Uterus (tissue), 3 donors: ENCODE measurements at regions not wholly inside any gene's neighbourhood (a gene's known extent, or its start where the extent isn't known, plus 50 kb on each side); places are given as distances from the start of the nearest gene placed in this dataset.

Experiments
- DNase-seq, 2 donors: peaks; one replicate each; pipeline ENCODE4 v3.0.0-alpha.2; 2019 to 2020
- H3K27ac ChIP-seq, 2 donors: fragments of 200-600 bp; sonication (generic); 1 replicate in 1 of 2; 2 replicates in 1 of 2; pipeline ENCODE4 v1.5.1; 2016 to 2018
- H3K27me3 ChIP-seq, 2 donors: fragments of 200-600 bp; sonication (generic); one replicate each; pipeline ENCODE4 v1.5.1; 2018 to 2019; ENCODE audit warnings: control low read depth in 1 of 2
- H3K36me3 ChIP-seq, 2 donors: fragments of 200-600 bp; sonication (generic); one replicate each; pipeline ENCODE4 v1.5.1; 2019; ENCODE audit warnings: control low read depth in 1 of 2
- H3K4me1 ChIP-seq, 2 donors: fragments of 200-600 bp; sonication (generic); one replicate each; pipeline ENCODE4 v1.5.1; 2018 to 2019; ENCODE audit warnings: control low read depth in 1 of 2
- H3K4me3 ChIP-seq, 2 donors: fragments of 200-600 bp; sonication (generic); 1 replicate in 1 of 2; 2 replicates in 1 of 2; pipeline ENCODE4 v1.5.1; 2018 to 2019; ENCODE audit warnings: mild to moderate bottlenecking in 1 of 2
- H3K9me3 ChIP-seq, 2 donors: fragments of 200-600 bp; sonication (generic); one replicate each; pipeline ENCODE4 v1.5.1; 2019; ENCODE audit warnings: control low read depth in 1 of 2
- CTCF ChIP-seq, 4 experiments: fragments of 200-600 bp in 2 of 4; fragments of 450-650 bp in 2 of 4; sonication (generic) in 2 of 4; IDR thresholded peaks; one replicate each; pipeline ENCODE4 v1.5.1; 2016 to 2019; ENCODE audit warnings: antibody characterized with exemption in 4 of 4, mild to moderate bottlenecking in 2 of 4, moderate library complexity in 1 of 4
- POLR2A ChIP-seq, 2 donors: fragments of 450-650 bp; IDR thresholded peaks; one replicate each; pipeline ENCODE4 v1.6.1; 2016; ENCODE audit warnings: antibody characterized with exemption in 2 of 2, mild to moderate bottlenecking in 1 of 2, moderate library complexity in 1 of 2
- intact Hi-C: fragments of 100-400 bp; cut with DNase I; formaldehyde crosslinking; loops from one replicate; pipeline ENCODE4 v1.15.1; 2023; ENCODE audit warnings: low total_unique reads
- donor health status: DM: yes; HTN: yes; CAD: no.

GRCh38 chr5:29077451-29077850 lies 2039.1 kb upstream of the CDH9 start:
- no peaks in the 10 kb centered on the region for H3K36me3 ChIP-seq
- H3K9me3 ChIP-seq = no peaks in the 10 kb centered on the region
- no peak overlapping the region for H3K4me3 ChIP-seq
- no peak for DNase-seq
- H3K4me1 ChIP-seq = no peaks in the 10 kb centered on the region
- TF ChIP-seq POLR2A (IDR thresholded peaks at IDR 0.05) = no peak
- TF ChIP-seq CTCF (IDR thresholded peaks at IDR 0.05) = no peak
- H3K27me3 ChIP-seq = no peaks in the 10 kb centered on the region
- H3K27ac ChIP-seq = no peak overlapping the region
- intact Hi-C loops = no loop called here

GRCh38 chr5:29069104-29069402 lies 2030.7 kb upstream of the CDH9 start:
- no peak overlapping the region for H3K4me3 ChIP-seq
- H3K4me1 ChIP-seq = no peaks in the 10 kb centered on the region
- no peak for DNase-seq
- intact Hi-C loops = no loop called here
- TF ChIP-seq POLR2A (IDR thresholded peaks at IDR 0.05) = no peak
- TF ChIP-seq CTCF (IDR thresholded peaks at IDR 0.05) = no peak
- no peak overlapping the region for H3K27ac ChIP-seq
- no peaks in the 10 kb centered on the region for H3K27me3 ChIP-seq
- no peaks in the 10 kb centered on the region for H3K9me3 ChIP-seq
- H3K36me3 ChIP-seq = no peaks in the 10 kb centered on the region

- Histone ChIP-seq H3K4me3 (no peak overlapping the region), H3K27ac (no peak overlapping the region), H3K9me3 (no peaks in the 10 kb centered on the region), H3K4me1 (no peaks in the 10 kb centered on the region), H3K36me3 (no peaks in the 10 kb centered on the region), H3K27me3 (no peaks in the 10 kb centered on the region)
- no peak for DNase-seq
- TF ChIP-seq CTCF (IDR thresholded peaks at IDR 0.05) (no peak), POLR2A (IDR thresholded peaks at IDR 0.05) (no peak)
- intact Hi-C loops = no loop called here
Observed at GRCh38 chr5:29061381-29061780, 2023.0 kb upstream of the CDH9 start.

- TF ChIP-seq POLR2A (IDR thresholded peaks at IDR 0.05) = no peak
- intact Hi-C loops = no loop called here
- no peaks in the 10 kb centered on the region for H3K27me3 ChIP-seq
- H3K27ac ChIP-seq = no peak overlapping the region
- DNase-seq = no peak
- no peak overlapping the region for H3K4me3 ChIP-seq
- H3K4me1 ChIP-seq = no peaks in the 10 kb centered on the region
- H3K36me3 ChIP-seq = no peaks in the 10 kb centered on the region
- H3K9me3 ChIP-seq = no peaks in the 10 kb centered on the region
Observed at GRCh38 chr5:29054694-29055093, 2016.3 kb upstream of the CDH9 start.

GRCh38 chr5:29054282-29054681 lies 2015.9 kb upstream of the CDH9 start:
- intact Hi-C loops = no loop called here
- DNase-seq = no peak
- no peaks in the 10 kb centered on the region for H3K4me1 ChIP-seq

More at GRCh38 chr5:29054282-29054681, 2015.9 kb upstream of the CDH9 start:
- no peak overlapping the region for H3K27ac ChIP-seq
- H3K36me3 ChIP-seq = no peaks in the 10 kb centered on the region
- H3K9me3 ChIP-seq = no peaks in the 10 kb centered on the region
- no peak overlapping the region for H3K4me3 ChIP-seq
- no peaks in the 10 kb centered on the region for H3K27me3 ChIP-seq
- no peak for TF ChIP-seq CTCF (IDR thresholded peaks at IDR 0.05)
- no peak for TF ChIP-seq POLR2A (IDR thresholded peaks at IDR 0.05)
